PC-9 (cell line): ENCODE measurements at regions not wholly inside any gene's neighbourhood (a gene's known extent, or its start where the extent isn't known, plus 50 kb on each side); places are given as distances from the start of the nearest gene placed in this dataset.

Experiments
- BruUV-seq: library from RNA; stranded (reverse); fragments of 400-500 nt; replicated peaks from 2 replicates; lab custom pipeline; 2021; lab: Mats Ljungman, UMichigan
- CTCF ChIA-PET: fragments of 300-600 bp; sonication (Branson Sonifier 250); formaldehyde crosslinking; loops from one replicate; lab custom pipeline; 2022; ENCODE audit warnings: antibody characterized with exemption; lab: Charles Lee
- POLR2A ChIA-PET: fragments of 300-600 bp; sonication (Branson Sonifier 250); formaldehyde crosslinking; loops from one replicate; lab custom pipeline; 2022; ENCODE audit warnings: antibody characterized with exemption; ENCODE audit not compliant: unreplicated experiment; lab: Charles Lee
- DNase-seq, 2 experiments: peaks; one replicate each; pipeline versions ENCODE4 v3.0.0 to v3.0.0-alpha.2; 2015 to 2022; ENCODE audit warnings: mixed read lengths in 1 of 2
- H2AFZ ChIP-seq: fragments of 200-600 bp; sonication (generic); 2 replicates; pipeline ENCODE4 v1.8.1; 2017; ENCODE audit warnings: antibody characterized with exemption
- H3F3A ChIP-seq: fragments of 200-600 bp; sonication (generic); 2 replicates; pipeline ENCODE4 v1.8.1; 2017; ENCODE audit warnings: antibody characterized with exemption, mild to moderate bottlenecking, low read depth; ENCODE audit not compliant: insufficient read depth
- H3K27ac ChIP-seq: fragments of 200-600 bp; sonication (generic); 2 replicates; pipeline ENCODE4 v1.6.1; 2016; ENCODE audit warnings: mixed run types
- H3K27me3 ChIP-seq: fragments of 200-600 bp; sonication (generic); 2 replicates; pipeline ENCODE4 v1.6.1; 2016; ENCODE audit warnings: low read depth, mixed run types; ENCODE audit not compliant: insufficient read depth
- H3K36me3 ChIP-seq: fragments of 200-600 bp; sonication (generic); 2 replicates; pipeline ENCODE4 v1.6.1; 2016; ENCODE audit warnings: low read depth, mixed run types
- H3K4me1 ChIP-seq: fragments of 200-600 bp; sonication (generic); replicated peaks from 2 replicates; pipeline ENCODE4 v1.6.1; 2016; ENCODE audit warnings: mixed run types; ENCODE audit not compliant: insufficient read depth
- H3K4me2 ChIP-seq: fragments of 200-600 bp; sonication (generic); 2 replicates; pipeline ENCODE4 v1.6.1; 2017; ENCODE audit warnings: mixed run types
- H3K4me3 ChIP-seq: fragments of 200-600 bp; sonication (generic); 2 replicates; pipeline ENCODE4 v1.6.1; 2016; ENCODE audit warnings: mixed run types
- H3K79me2 ChIP-seq: fragments of 200-600 bp; sonication (generic); 2 replicates; pipeline ENCODE4 v1.6.1; 2017; ENCODE audit warnings: low read depth, mixed run types
- H3K9me2 ChIP-seq: fragments of 200-600 bp; sonication (generic); 2 replicates; pipeline ENCODE4 v1.8.1; 2017; ENCODE audit warnings: mild to moderate bottlenecking; ENCODE audit not compliant: insufficient read depth
- H3K9me3 ChIP-seq: fragments of 200-600 bp; sonication (generic); 2 replicates; pipeline ENCODE4 v1.8.1; 2016; ENCODE audit warnings: low read depth; ENCODE audit not compliant: insufficient read depth
- H4K20me1 ChIP-seq: fragments of 200-600 bp; sonication (generic); 2 replicates; pipeline ENCODE4 v1.8.1; 2017; ENCODE audit not compliant: insufficient read depth
- CTCF ChIP-seq: fragments of 200-600 bp; sonication (generic); conservative IDR thresholded peaks from 2 replicates; pipeline ENCODE4 v1.6.1; 2017; ENCODE audit warnings: mixed run types, antibody characterized with exemption, mild to moderate bottlenecking, moderate library complexity
- EZH2 ChIP-seq: fragments of 200-600 bp; sonication (generic); IDR thresholded peaks from 2 replicates; pipeline ENCODE4 v1.8.0; 2017; ENCODE audit warnings: antibody characterized with exemption, low read depth
- intact Hi-C: fragments of 100-400 bp; cut with micrococcal nuclease; formaldehyde crosslinking; loops from one replicate; pipeline ENCODE4 v1.10.0; 2022; ENCODE audit not compliant: unreplicated experiment

GRCh38 chr7:20474249-20474648, 141.2 kb upstream of the ABCB5 start:
- Histone ChIP-seq H3K27ac (no peak overlapping the region), H2AFZ (no peak overlapping the region), H3K4me3 (no peak overlapping the region), H3K9me3 (no peaks in the 10 kb centered on the region), H3K27me3 (no peaks in the 10 kb centered on the region), H3K79me2 (no peaks in the 10 kb centered on the region), H4K20me1 (no peaks in the 10 kb centered on the region), H3F3A (no peaks in the 10 kb centered on the region), H3K4me2 (no peak overlapping the region), H3K36me3 (no peaks in the 10 kb centered on the region), H3K9me2 (no peaks in the 10 kb centered on the region), H3K4me1 (no peaks in the 10 kb centered on the region)
- DNase-seq = no peak
- TF ChIP-seq CTCF (no peak), EZH2 (no peak)
- intact Hi-C loops = no loop called here
- POLR2A ChIA-PET = no interaction called here
- CTCF ChIA-PET = no interaction called here
- no TSS peak for BruUV-seq

GRCh38 chr7:20475756-20476155, 139.7 kb upstream of the ABCB5 start:
- BruUV-seq = no TSS peak
- H3K79me2 ChIP-seq = no peaks in the 10 kb centered on the region
- DNase-seq = no peak
- intact Hi-C loops = no loop called here
- no peak overlapping the region for H2AFZ ChIP-seq
- H4K20me1 ChIP-seq = no peaks in the 10 kb centered on the region
- H3K4me1 ChIP-seq = no peaks in the 10 kb centered on the region
- no peaks in the 10 kb centered on the region for H3F3A ChIP-seq
- no peak overlapping the region for H3K4me3 ChIP-seq
- ChIA-PET POLR2A (interaction anchor here (0.6 kb wide), 1 partner anchor 419 kb away, joined by 12 read pairs; no protein-coding TSS in a partner anchor), CTCF (no interaction called here)
- no peaks in the 10 kb centered on the region for H3K36me3 ChIP-seq
- no peaks in the 10 kb centered on the region for H3K9me3 ChIP-seq
- H3K4me2 ChIP-seq = no peak overlapping the region
- no peak overlapping the region for H3K27ac ChIP-seq
- no peaks in the 10 kb centered on the region; the same call in 1 of the 2 replicates for H3K9me2 ChIP-seq
- no peaks in the 10 kb centered on the region for H3K27me3 ChIP-seq
- TF ChIP-seq EZH2 (no peak), CTCF (no peak)

- intact Hi-C loops = no loop called here
- ChIA-PET CTCF (no interaction called here), POLR2A (interaction anchor here (0.6 kb wide), 1 partner anchor 1431 kb away, joined by 5 read pairs; no protein-coding TSS in a partner anchor)
- Histone ChIP-seq H3K27me3 (no peaks in the 10 kb centered on the region), H3F3A (no peaks in the 10 kb centered on the region), H3K9me2 (no peaks in the 10 kb centered on the region; the same call in 1 of the 2 replicates), H3K4me1 (no peaks in the 10 kb centered on the region), H3K4me3 (no peak overlapping the region), H2AFZ (no peak overlapping the region), H3K79me2 (no peaks in the 10 kb centered on the region), H3K4me2 (no peak overlapping the region), H4K20me1 (no peaks in the 10 kb centered on the region), H3K9me3 (no peaks in the 10 kb centered on the region), H3K36me3 (no peaks in the 10 kb centered on the region), H3K27ac (no peak overlapping the region)
- no peak for DNase-seq
- TF ChIP-seq EZH2 (no peak), CTCF (no peak)
- BruUV-seq = no TSS peak
These were observed 138.4 kb upstream of the ABCB5 start for GRCh38 chr7:20477067-20477466.
